Lower leg skin (tissue), 4 donors: ENCODE measurements at regions not wholly inside any gene's neighbourhood (a gene's known extent, or its start where the extent isn't known, plus 50 kb on each side); places are given as distances from the start of the nearest gene placed in this dataset.

Experiments
- DNase-seq, 2 donors: peaks; one replicate each; pipeline ENCODE4 v3.0.0-alpha.2; 2019; ENCODE audit warnings: low spot score in 2 of 2
- H3K4me3 ChIP-seq: fragments of 200-600 bp; sonication (generic); 2 replicates; pipeline ENCODE4 v1.5.1; 2017; ENCODE audit warnings: mild to moderate bottlenecking, low read depth; ENCODE audit not compliant: poor library complexity, severe bottlenecking
- CTCF ChIP-seq, 3 donors: fragments of 450-650 bp; IDR thresholded peaks; one replicate each; pipeline ENCODE4 v1.5.1; 2016; ENCODE audit warnings: antibody characterized with exemption in 3 of 3, mild to moderate bottlenecking in 3 of 3, moderate library complexity in 2 of 3
- POLR2A ChIP-seq, 2 donors: fragments of 450-650 bp; IDR thresholded peaks; one replicate each; pipeline ENCODE4 v1.6.1; 2016 to 2017; ENCODE audit warnings: antibody characterized with exemption in 2 of 2, mild to moderate bottlenecking in 1 of 2, moderate library complexity in 1 of 2
- WGBS, 2 donors: methylation state at CpG; one replicate each; pipeline ENCODE4 v1.1.5; 2018; 5-methylcytosine and 5-hydroxymethylcytosine counted together
- intact Hi-C: fragments of 100-400 bp; cut with DNase I; formaldehyde crosslinking; loops from one replicate; pipeline ENCODE4 v1.15.0; 2023; ENCODE audit warnings: low total_unique reads

GRCh38 chr12:25868193-25868592 is 90.3 kb upstream of the RASSF8 start:
- no peak overlapping the region for H3K4me3 ChIP-seq
- TF ChIP-seq CTCF (IDR thresholded peaks at IDR 0.05) (no peak), POLR2A (IDR thresholded peaks at IDR 0.05) (no peak)
- no peak for DNase-seq
- intact Hi-C loops = no loop called here

GRCh38 chr12:25872137-25872536 is 86.3 kb upstream of the RASSF8 start:
- no peak for DNase-seq
- intact Hi-C loops = no loop called here
- no peak overlapping the region for H3K4me3 ChIP-seq
- TF ChIP-seq CTCF (IDR thresholded peaks at IDR 0.05) (no peak), POLR2A (IDR thresholded peaks at IDR 0.05) (no peak)

- TF ChIP-seq CTCF (IDR thresholded peaks at IDR 0.05) (no peak), POLR2A (IDR thresholded peaks at IDR 0.05) (no peak)
- WGBS, 2 donors = 35 to 36% methylated on average over 1 of the region's 1 CpG
- no peak overlapping the region for H3K4me3 ChIP-seq
- intact Hi-C loops = no loop called here
- DNase-seq = no peak
Observed at GRCh38 chr12:25875661-25876060, 82.8 kb upstream of the RASSF8 start.

- no peak for TF ChIP-seq CTCF (IDR thresholded peaks at IDR 0.05)
- TF ChIP-seq POLR2A (IDR thresholded peaks at IDR 0.05) = no peak
- 73 to 77% methylated on average over 2 of the region's 2 CpGs for WGBS, 2 donors
Observed at GRCh38 chr12:25876383-25877045, 82.0 kb upstream of the RASSF8 start.

GRCh38 chr12:25877446-25877845 is 81.0 kb upstream of the RASSF8 start:
- H3K4me3 ChIP-seq = no peak overlapping the region
- no peak for TF ChIP-seq CTCF (IDR thresholded peaks at IDR 0.05)
- no peak for TF ChIP-seq POLR2A (IDR thresholded peaks at IDR 0.05)
- WGBS, 2 donors = 100% methylated on average over 1 of the region's 1 CpG
- intact Hi-C loops = no loop called here
- DNase-seq = no peak

More at GRCh38 chr12:25876383-25877045, 82.0 kb upstream of the RASSF8 start:
- DNase-seq = no peak
- H3K4me3 ChIP-seq = no peak overlapping the region
- intact Hi-C loops = no loop called here

GRCh38 chr12:25882266-25882665 is 76.2 kb upstream of the RASSF8 start:
- intact Hi-C loops = no loop called here
- DNase-seq = no peak
- no peak overlapping the region for H3K4me3 ChIP-seq
- TF ChIP-seq CTCF (IDR thresholded peaks at IDR 0.05) (no peak), POLR2A (IDR thresholded peaks at IDR 0.05) (no peak)
- 87 to 94% methylated on average over 1 of the region's 1 CpG for WGBS, 2 donors
